ENCODE measurements at regions not wholly inside any gene's neighbourhood (a gene's known extent, or its start where the extent isn't known, plus 50 kb on each side); places are given as distances from the start of the nearest gene placed in this dataset.
"Not testable (repeated sequence)": the region's sequence is repeated elsewhere in the genome, so short reads cannot be mapped to it uniquely, and the experiment has no call there.

- H3K4me3 ChIP-seq (ENCODE audit: low read depth, low read length), result no peak overlapping the region
- DNase-seq (ENCODE audit: low read depth), result no peak
- no peak for TF ChIP-seq CTCF (IDR thresholded peaks at IDR 0.05; ENCODE audit: insufficient read depth, low read depth, low read length, missing control alignments)
Observed at GRCh38 chr5:123282444-123282843, 140.8 kb downstream of the CEP120 start.

GRCh38 chr5:123280854-123281253 lies 142.3 kb downstream of the CEP120 start:
- H3K4me3 ChIP-seq (ENCODE audit: low read depth, low read length); DNase-seq (ENCODE audit: low read depth): not testable (repeated sequence)

DNA sequence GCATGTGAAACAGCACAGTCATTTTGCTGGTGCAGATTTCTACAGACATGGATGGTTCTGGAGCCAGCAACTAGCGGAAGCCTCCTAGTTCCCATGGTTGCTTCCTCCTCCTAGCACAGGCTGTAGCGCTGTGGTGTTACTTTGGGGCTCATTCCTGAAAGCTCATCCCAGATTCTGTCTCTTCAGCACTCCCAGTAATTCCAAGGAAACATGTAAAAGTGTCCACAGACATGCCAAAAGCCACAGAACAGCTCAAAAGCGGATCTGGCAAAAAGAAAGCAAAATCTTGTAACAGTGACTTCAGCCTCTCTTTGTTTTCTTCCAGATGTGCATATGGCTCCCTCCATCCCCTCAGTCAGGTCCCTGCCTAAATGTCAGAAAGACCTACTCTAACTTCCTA lies 144.1 kb downstream of the CEP120 start:
- no peak for TF ChIP-seq CTCF (IDR thresholded peaks at IDR 0.05; ENCODE audit: insufficient read depth, low read depth, low read length, missing control alignments)
- no peak for DNase-seq (ENCODE audit: low read depth)
- H3K4me3 ChIP-seq (ENCODE audit: low read depth, low read length), result no peak overlapping the region

DNA sequence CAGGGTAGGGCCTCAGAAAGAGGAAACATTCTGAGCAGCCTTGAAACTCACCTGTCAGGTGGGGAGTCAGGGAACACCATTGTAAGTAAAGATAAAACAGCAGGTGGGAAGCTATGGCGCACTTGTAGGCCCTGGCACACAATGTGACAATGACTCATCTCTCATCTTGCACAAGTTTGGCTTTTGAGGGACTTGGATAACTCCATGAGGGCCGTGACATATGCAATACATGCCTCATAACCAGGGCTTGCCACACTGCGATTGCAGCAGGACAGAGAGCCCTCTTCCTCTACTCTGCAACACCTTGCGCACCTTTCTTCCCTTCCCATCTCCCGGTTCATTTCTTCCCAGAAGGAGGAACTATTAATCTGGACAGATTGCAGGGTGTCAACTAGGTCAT lies 144.9 kb downstream of the CEP120 start:
- TF ChIP-seq CTCF (IDR thresholded peaks at IDR 0.05; ENCODE audit: insufficient read depth, low read depth, low read length, missing control alignments), result no peak
- no peak for DNase-seq (ENCODE audit: low read depth)
- H3K4me3 ChIP-seq (ENCODE audit: low read depth, low read length), result no peak overlapping the region

DNA sequence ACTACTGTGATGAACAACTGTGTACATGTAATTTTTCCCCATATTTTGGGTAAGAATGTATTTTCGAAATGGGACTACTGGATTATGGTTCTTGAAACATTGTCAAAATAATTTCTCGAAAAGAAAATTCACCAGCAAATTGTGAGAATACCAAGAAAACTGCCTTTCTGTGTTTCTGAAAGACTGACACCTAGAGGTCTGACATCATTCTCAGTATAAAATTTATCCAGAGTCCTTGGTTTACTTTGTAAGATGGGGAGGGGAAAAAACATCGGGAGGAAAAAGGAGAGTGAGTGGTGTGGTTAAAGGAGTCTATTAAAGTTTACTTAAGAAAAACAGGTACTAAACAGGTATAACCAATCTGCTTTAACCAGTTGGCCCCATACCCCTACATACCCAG lies 149.2 kb downstream of the CEP120 start:
- no peak for DNase-seq (ENCODE audit: low read depth)

DNA sequence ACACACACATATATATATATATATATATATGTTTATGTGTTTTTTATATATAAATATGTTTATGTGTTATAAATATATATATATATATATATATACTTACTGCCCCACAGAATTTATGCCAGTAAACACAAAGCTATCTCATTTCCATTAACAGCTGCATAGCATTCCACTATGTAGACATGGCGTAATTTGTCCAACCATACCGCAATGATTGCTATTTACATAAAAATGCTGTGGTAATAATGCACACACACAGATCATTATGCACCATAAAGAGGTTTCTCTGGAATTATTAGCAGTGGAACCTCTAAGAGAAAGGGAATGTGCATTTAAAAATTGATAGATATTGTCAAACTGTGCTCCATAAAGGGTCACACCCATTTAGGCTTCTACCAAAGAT lies 150.1 kb downstream of the CEP120 start:
- no peak overlapping the region for H3K4me3 ChIP-seq (ENCODE audit: low read depth, low read length)
- no peak for DNase-seq (ENCODE audit: low read depth)
- no peak for TF ChIP-seq CTCF (IDR thresholded peaks at IDR 0.05; ENCODE audit: insufficient read depth, low read depth, low read length, missing control alignments)

More for the DNA sequence above, 149.2 kb downstream of the CEP120 start:
- no peak for TF ChIP-seq CTCF (IDR thresholded peaks at IDR 0.05; ENCODE audit: insufficient read depth, low read depth, low read length, missing control alignments)
- no peak overlapping the region for H3K4me3 ChIP-seq (ENCODE audit: low read depth, low read length)

DNA sequence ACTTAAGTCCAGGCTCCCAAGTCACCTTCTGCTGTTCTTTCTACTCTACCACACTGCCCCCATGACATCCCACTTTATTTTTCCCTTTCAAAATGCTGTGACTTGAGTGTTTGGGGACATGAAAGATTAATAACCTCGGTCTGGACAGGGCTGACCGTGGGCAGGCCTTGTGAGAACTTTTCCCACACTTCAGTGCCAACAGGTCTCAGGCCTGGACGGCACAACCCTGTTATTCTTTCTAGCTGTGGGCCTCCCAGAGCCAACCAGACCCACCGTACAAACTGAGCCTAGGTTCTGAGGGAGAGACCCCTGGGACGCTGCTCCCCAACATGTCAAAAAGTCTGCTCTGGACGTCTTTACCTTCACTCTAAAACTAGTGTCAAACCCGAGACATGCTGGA lies 153.4 kb downstream of the CEP120 start:
- no peak for DNase-seq (ENCODE audit: low read depth)
- TF ChIP-seq CTCF (IDR thresholded peaks at IDR 0.05; ENCODE audit: insufficient read depth, low read depth, low read length, missing control alignments), result no peak
- H3K4me3 ChIP-seq (ENCODE audit: low read depth, low read length), result no peak overlapping the region

- DNase-seq (ENCODE audit: low read depth), result no peak
- no peak overlapping the region for H3K4me3 ChIP-seq (ENCODE audit: low read depth, low read length)
- TF ChIP-seq CTCF (IDR thresholded peaks at IDR 0.05; ENCODE audit: insufficient read depth, low read depth, low read length, missing control alignments), result no peak
Observed at GRCh38 chr5:123269436-123269835, 153.8 kb downstream of the CEP120 start.

Measured in GM12865 (cell line).